HT-29 (cell line): ENCODE measurements at regions not wholly inside any gene's neighbourhood (a gene's known extent, or its start where the extent isn't known, plus 50 kb on each side); places are given as distances from the start of the nearest gene placed in this dataset.
"Not testable (repeated sequence)": the region's sequence is repeated elsewhere in the genome, so short reads cannot be mapped to it uniquely, and the experiment has no call there.

Experiments
- DNase-seq: peaks from one replicate; pipeline ENCODE4 v3.0.0-alpha.2; 2015; ENCODE audit warnings: low spot score

- no peak for DNase-seq
Observed at GRCh38 chr9:73095425-73095824, 56.2 kb upstream of the ANXA1 start.

GRCh38 chr9:73093740-73094379 lies 57.8 kb upstream of the ANXA1 start:
- DNase-seq, result no peak

GRCh38 chr9:73093016-73093739 lies 58.5 kb upstream of the ANXA1 start:
- DNase-seq, result no peak

GRCh38 chr9:73091909-73092308 lies 59.8 kb upstream of the ANXA1 start:
- peak; percentile 48 for DNase-seq

- no peak for DNase-seq
Observed at GRCh38 chr9:73090214-73090613, 61.5 kb upstream of the ANXA1 start.

- DNase-seq, result no peak
Observed at GRCh38 chr9:73089304-73089985, 62.2 kb upstream of the ANXA1 start.

- not testable (repeated sequence) for DNase-seq
Observed at GRCh38 chr9:73087876-73088275, 63.8 kb upstream of the ANXA1 start.

GRCh38 chr9:73083519-73083918 lies 68.1 kb upstream of the ANXA1 start:
- DNase-seq, result no peak

- DNase-seq, result peak; percentile 78
Observed at GRCh38 chr9:73081979-73082657, 69.5 kb upstream of the ANXA1 start.

- DNase-seq, result no peak
Observed at GRCh38 chr9:73080110-73080694, 71.5 kb upstream of the ANXA1 start.

- DNase-seq, result peak; percentile 82
Observed at GRCh38 chr9:73079326-73079725, 72.3 kb upstream of the ANXA1 start.

- no peak for DNase-seq
Observed at GRCh38 chr9:73077625-73078030, 74.0 kb upstream of the ANXA1 start.

- no peak for DNase-seq
Observed at GRCh38 chr9:73076970-73077369, 74.7 kb upstream of the ANXA1 start.

GRCh38 chr9:73074176-73074708 lies 77.4 kb upstream of the ANXA1 start:
- no peak for DNase-seq

- no peak for DNase-seq
Observed at GRCh38 chr9:73073337-73074175, 78.1 kb upstream of the ANXA1 start.

GRCh38 chr9:73067074-73067473 lies 84.6 kb upstream of the ANXA1 start:
- no peak for DNase-seq

- no peak for DNase-seq
Observed at GRCh38 chr9:73065439-73065838, 86.2 kb upstream of the ANXA1 start.

GRCh38 chr9:73064315-73064714 lies 87.3 kb upstream of the ANXA1 start:
- DNase-seq, result no peak

GRCh38 chr9:73061146-73061545 lies 90.5 kb upstream of the ANXA1 start:
- DNase-seq, result no peak

- DNase-seq, result no peak
Observed at GRCh38 chr9:73059247-73059646, 92.4 kb upstream of the ANXA1 start.

- DNase-seq, result no peak
Observed at GRCh38 chr9:73056245-73056644, 95.4 kb upstream of the ANXA1 start.
